GM21717 (cell line): ENCODE measurements at regions not wholly inside any gene's neighbourhood (a gene's known extent, or its start where the extent isn't known, plus 50 kb on each side); places are given as distances from the start of the nearest gene placed in this dataset.

Source experiments
- ATAC-seq: cut with Tn5 transposase; IDR thresholded peaks from one replicate; pipeline ENCODE4 v1.9.1; 2021; ENCODE audit warnings: mild to moderate bottlenecking, moderate library complexity; ENCODE audit not compliant: unreplicated experiment

DNA sequence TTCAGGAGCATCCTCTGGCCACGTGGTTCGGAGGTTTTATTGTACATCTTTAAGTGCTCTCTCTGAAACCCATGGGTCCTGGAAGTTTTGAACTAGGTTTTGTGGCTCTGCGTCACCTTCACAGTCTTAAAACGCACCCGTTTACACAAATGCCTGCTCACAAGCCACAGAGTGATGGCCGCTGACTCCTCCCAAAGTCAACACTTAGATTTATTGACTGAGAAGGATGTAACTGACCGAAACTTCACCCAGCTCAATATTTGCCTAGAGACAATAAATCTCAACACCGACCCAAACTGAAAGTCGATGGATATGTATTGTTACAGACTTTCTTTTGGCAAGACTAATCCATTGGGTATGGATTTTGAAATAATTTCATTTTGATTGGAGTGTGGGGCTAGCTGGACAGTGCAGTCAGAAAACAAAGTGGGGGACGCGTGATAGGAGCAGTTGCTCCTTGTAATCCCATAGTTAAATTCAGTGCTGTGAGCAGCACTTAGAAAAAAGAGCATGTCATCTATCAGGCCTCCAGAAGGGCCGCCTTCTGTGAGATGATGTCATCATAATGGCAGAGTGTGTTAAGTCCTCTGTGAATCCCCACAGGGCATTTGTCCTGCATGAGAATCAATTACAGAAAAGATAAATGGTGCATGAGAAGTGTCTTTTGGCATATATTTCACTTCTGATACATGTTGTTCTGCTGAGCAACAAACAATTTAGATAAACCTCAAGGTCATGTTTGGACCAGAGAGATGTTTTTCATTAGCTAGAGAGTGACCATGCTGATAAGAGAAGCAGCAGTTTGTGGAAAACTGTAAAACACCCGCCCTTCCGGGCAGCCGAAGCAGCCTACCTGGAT is 183.7 kb downstream of the INO80D start:
- ATAC-seq, result no peak

DNA sequence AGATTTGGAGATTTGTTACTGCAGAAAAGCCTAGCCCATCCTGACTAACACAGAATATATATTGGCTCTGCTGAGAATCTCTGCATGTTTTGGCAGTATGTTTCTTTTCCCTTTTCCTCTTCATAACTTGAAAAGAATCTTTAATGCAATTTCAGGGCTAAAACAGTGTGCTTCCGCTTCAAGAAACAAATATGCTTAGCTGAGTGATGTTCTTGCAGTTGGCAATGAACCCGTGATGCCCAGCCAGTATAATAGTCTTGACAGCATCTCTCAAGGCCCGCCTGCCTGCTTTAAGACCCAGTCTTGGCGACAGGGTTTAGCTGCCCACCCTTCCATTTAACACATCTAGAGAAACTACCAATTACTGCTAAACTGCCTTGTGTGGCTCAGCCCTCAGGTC is 184.5 kb downstream of the INO80D start:
- ATAC-seq, result no peak

DNA sequence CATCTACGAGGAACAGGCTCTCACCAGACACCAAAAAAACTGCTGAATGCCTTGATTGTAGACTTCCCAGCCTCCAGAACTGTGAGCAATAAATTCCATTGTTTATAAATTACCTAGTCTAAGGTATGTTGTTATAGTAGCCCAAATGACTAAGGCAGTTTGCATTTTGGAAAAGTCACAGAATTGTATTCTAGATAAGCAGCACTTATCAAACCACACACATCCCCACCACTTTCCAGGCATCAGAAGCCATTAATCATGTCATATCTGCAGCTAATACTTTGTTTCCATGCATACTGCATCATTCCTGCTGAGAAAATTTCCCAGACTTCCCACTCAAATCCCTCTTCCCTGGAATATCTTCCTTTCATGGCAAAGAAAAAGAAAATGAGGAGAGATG is 187.2 kb downstream of the INO80D start:
- no peak for ATAC-seq

DNA sequence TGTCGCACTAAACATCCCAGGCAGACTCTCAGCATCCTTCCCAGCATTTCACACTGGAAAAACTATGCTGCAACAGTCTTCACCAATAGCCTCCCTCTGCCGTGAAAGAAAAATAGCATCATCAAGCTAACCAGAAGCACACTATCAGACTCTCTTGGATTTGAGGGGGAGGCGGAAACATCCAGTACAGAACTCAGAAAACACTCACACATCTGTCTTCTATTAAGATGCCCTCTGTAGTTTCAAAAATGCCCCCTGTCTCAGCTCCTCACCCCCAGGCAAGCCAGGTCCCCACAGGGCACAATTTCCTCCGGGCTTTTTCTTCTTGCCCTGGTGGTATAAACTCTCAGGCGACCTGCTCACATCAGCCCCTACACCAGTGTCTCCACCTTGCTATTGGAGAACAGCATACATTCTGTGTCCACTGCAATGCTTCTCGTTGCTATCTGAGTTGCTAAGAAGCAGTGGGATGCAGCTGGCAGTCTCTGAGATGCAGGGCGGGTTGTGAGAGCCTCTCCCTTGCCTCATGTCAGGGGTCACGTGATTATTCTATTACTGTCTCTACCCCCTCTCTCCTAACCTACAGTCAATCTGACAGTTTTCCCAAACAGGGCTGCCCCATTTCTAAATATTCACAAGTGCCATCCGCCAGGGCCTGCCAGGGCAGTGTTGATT is 189.9 kb downstream of the INO80D start:
- ATAC-seq, result no peak

DNA sequence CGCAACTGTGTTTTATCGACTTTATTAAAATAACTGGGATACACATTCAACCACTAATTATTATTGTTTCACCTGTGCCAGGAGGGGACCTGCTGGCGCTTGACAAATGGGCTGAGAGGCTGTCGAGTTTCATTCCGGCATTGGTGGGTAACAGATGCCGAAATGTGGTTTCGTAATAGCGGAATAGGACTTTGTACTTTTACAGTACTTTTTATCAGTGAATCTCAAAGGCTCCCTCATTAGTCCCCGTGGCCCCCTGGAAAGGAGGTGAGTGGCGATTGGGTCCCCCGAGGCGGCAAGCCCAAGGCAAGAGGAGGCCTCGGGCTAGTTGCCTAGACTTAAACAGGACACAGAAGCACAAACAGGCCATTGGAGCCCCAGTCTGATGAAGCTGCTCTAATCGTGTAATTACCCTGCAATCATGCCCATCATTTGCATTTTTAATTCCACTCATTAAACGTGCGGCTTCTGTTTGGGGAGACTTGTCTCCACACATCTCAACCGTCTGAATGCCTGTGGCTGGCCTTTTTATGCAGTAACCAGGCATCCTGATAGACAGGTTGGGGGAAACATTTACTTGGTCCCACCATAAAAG is 193.2 kb downstream of the INO80D start:
- ATAC-seq, result no peak

DNA sequence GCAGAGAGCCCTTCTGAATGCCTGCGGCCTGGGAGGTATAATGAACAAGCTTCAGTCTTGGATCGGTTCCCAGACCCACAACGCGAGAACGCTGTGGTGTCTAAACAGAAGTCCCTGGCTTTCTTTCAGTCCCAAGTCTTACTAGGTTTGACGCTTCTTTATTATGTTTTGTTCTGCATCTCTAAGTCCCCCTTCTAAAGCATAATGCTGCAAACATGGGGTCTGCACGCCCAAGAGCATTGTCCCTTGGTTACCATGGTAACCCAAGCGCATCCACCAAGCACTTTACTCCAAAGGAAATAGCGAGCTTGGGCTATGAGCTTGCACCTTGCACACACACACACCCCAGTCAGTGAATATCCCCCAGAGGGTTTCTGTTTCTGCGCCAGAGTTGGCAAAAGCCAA is 193.7 kb downstream of the INO80D start:
- ATAC-seq, result no peak

DNA sequence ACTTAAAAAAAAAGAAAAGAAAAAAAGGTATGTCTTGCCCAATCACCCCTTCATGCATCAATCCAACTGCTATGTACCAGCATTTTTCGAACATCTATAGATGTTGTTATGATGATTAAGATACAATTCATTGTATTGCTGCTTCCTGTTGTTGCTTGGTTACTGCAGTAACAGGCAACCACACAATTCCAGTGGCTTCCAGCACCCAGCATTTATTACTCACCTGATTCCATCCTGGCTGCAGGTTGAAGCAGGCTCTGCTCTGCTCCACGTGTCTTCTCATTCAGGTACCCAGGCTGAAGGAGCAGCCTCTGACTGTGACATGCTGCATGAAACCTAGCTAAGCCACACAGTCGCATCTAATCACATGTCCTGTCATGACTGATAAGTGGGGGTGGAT is 196.9 kb downstream of the INO80D start:
- ATAC-seq, result no peak

DNA sequence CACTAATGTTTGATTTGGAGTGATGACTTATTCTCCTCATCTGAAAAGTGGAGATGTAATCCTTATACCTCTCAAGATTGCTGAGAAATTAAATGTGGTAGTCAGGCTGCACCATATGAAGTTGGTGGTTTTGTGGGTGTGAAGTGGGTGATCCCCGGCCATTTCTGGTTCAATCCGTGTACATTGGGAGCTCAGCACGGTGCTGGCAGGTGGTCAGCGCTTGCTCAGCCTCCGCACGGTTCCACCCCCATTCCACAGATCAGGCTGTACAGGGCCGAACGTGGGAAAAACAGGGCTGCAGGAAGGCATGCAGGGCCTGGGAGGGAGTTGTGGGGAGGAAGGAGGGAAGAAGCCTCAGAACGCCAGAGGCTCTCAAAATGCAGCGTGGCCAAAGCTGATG is 198.3 kb downstream of the INO80D start:
- no peak for ATAC-seq

DNA sequence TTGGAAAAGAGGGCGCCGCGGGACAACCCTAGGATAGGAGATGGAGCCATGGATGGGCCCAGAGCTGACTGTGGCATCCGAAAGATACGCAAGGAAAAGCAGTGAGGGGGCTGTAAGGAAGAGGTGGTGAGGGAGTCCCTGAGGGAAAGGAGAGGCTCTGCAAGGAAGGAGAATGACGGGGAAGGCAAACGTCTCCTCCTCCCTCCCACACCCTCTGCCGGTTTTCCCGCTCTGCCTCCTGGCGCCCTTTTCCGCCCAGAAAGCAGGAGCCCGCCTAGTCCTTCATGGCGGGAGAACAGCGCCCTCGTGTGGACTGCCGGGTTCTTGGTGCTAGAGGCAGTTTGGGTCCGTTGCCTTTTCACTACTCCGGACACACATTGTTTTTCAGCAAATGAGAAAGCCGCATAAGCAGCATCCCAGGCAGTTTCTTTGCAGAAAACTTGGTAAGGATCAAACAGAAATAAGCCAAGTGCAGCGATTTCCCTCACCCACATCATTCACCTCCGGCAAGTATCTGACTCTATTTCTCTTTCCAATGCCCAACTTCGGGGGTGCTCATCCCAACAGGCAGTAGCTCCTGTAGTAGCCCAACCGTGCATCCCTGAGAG is 200.4 kb downstream of the INO80D start:
- peak; percentile 85 for ATAC-seq

DNA sequence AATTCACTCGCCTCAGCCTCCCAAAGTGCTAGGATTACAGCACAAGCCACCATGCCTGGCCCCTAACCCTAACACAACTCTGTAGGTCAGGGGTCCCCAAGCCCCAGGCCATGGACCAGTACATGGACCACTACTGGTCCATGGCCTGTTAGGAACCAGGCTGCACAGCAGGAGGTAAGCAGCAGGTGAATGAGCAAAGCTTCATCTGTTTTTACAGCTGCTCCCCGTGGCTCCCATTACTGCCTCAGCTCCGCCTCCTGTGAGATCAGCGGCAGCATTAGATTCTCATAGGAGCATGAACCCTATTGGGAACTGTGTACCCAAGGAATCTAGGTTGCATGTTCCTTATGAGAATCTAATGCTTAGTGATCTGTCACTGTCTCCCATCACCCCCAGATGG is 201.7 kb downstream of the NRP2 start:
- no peak for ATAC-seq

DNA sequence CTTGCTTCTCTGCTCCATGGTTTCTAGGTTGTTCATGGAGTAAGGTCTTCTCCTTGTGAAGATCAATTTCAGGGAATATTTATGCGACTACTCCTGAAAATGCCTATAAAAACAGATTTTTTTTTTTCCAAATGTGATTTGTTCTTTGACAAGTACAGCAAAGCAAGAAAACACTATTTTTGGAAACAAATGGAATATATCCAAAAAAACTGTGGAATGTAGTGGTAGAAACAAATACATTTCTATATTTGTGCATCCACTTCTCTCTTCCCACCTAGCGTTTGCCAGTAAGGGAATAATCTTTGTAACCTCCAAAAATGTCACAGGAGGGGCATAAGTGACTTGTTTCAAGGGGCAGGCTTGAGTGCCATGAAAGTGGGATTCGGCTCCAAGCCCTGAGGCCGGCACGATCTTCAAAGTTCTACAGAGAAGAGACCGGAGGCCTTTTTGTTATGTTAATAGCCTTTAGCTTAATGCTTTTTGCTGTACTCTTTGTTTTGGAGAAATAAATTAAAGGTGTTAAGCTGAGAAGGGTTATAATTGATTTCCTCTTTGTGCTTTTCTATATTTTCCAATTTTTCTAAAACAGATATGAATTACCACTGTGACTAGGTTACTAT is 200.6 kb downstream of the NRP2 start:
- ATAC-seq, result no peak

DNA sequence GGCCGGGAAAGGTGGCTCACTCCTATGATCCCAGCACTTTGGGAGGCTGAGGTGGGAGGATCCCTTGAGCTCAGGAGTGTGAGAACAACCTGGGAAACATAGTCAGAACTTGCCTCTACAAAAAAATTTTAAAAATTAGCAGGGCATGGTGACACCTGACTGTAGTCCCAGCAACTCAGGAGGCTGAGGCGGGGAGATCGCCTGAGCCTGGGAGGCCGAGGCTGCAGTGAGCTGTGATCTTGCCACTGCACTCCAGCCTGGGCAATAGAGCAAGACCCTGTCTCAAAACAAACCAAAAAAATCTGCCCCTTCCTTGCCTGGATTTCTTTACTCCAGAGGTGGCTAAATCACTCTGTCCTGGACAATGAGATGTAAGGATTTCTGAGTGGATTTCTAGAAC is 197.7 kb downstream of the NRP2 start:
- no peak for ATAC-seq

DNA sequence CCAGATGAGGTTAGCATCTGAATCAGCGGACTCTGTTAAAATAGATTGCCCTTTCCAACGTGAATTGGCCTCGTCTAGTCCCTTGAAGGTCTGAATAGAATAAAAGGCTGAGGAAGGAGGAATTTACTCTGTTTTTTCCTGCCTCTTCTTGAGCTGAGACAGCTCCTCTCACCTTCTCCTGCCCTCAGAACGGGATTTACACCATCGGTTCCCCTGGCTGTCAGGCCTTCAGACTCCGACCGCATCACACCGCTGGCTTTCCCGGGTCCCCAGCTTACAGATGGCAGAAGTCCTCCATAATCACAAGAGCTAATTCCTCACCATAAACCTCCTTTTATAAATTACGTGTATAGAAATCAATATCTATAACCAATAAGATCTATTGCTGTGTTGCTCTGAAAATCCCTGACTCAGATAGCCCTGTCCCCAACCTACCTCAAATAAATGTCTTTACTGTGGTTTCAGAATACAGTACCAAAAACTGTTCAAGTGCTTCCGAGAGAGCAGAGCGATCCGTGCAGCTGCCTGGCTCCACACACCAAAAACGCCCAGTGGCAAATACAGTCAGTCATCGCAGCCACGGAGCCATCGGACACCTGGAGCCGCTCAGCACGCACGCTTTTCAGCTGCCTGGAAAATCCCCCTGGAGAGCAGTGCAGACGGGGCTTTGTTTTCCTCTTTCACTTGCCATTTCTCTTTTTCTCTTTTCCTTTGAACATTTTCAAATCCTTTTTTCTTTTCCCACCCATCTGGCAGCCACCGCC is 196.9 kb downstream of the NRP2 start:
- no peak for ATAC-seq

DNA sequence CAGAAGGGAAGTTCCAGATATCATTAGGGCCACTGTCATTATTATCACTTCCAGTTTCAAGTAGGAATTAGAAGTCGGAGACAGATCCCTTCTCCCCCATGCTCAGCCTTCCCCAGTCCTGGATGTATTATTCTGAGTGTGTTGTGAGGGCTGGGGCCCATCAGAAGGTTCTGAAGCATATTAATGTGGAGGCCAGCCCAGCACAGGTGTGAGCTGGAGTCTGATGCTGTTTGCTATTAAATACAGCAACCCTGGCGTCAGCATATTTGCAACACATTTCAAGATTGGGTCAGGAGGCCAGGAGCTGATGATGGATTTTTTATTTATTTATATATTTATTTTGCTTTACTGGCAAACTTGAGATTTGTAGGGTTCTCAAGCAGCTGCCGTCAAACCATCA is 195.2 kb downstream of the NRP2 start:
- ATAC-seq, result no peak

DNA sequence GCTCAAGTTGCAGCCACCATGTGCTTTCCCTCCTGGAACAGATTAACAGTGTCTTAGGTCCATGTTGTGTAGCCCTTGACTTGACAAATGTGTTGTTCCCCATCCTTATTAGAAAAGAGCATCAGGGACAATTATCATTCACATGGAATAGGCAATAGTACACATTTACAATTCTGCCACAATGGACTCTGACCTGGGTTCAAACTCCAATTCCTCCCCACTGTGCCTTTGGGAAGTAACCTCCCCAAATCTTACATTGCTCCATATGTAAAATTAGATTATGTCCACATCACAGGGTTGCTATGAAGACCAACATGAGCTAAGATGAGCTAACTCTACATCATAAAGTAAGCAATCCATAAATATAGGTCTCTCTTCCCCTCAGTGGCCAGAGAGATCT is 193.8 kb downstream of the NRP2 start:
- no peak for ATAC-seq

DNA sequence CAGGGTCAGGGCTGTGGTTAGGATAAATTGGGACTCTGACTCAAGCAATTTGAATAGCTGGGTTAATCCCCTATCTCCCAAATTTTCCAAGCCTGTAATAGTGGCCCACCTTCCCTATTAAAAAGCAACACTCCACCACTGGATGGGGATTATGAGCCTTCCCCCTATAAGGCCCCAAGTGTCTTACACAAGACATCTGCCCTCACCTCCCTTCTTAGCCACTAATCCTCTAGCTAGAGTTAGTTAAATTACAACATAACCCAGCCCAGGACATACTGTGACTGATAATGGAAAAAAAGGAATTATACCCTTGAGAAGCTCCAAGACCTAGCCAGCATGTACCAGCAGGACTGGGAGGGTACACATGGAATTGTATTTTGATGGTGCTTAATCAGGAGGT is 190.4 kb downstream of the NRP2 start:
- no peak for ATAC-seq

DNA sequence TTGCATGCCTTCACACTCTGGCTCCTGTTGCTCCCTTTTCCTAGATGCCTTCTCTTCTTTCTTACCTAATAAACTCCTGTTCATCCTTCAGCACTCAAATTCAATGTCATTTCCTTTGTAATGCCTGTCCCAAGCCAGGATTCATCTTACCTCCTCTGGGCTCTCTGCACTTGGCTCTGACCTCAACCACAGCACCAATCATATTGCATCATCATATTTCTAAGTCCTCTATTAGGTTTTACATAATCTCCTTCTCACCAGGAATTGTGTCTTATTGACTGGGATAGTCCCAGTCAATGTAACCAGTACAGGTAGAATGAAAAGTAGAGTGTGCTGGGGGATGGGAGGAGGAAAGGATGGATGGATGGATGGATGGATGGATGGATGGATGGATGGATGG is 187.1 kb downstream of the NRP2 start:
- ATAC-seq, result peak; percentile 13

DNA sequence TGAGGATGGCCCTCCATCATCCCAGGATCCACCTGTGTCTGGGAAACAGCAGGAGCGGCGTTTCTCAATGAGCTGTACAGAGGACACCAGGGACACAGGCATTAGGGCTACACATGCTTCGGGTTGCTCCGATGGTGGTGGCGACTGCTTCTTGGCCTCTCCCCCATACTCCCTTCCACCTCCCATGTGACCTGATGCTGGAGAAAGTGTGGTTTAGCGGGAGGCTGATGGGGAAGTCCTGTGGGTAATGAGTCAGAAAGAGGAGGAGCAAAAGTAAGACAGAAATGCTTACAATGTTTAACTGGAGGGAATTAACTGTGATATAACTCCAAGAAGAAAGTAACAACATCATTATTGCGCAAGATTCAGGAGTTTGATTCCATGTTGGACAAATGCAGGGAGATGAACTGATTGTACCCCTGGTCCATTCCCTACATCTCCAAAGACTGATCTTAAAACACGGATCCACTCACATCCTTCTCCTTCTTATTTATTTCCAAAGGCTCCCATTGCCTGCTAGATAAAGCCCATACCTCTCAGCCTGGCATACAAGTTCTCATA is 186.6 kb downstream of the NRP2 start:
- peak; percentile 93 for ATAC-seq

DNA sequence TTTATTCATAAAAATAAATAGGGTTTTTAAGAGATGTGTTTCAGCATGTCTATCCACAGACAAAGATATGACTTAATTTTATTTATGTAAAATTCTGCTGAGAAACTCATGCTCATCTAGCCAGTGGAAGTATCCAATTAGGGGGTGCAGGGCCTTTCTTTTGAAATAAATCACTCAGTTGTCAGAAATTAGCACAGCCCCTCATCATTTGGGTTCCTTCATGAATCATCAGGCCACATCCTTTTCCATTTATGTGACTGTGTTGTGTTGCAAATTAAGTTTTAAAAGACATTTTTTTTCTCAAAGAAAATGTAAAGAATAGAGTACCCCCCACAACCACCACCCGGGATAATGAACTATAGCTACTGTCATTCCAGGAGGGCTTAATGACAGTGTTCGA is 185.8 kb downstream of the NRP2 start:
- no peak for ATAC-seq

DNA sequence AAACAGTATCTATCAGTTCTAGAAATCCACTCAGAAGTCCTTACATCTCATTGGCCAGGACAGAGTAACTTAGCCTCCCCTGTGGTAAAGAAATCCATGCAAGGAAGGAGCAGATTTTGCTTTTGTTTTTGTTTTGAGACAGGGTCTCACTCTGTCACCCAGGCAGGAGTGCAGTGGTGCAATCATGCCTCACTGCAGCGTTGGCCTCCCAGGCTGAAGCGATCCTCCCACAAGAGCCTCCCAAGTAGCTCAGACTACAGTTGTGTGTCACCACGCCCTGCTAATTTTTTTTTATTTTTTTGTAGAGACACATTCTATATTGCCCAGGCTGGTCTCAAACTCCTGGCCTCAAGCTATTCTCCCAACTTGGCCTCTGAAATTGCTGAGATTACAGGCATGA is 185.1 kb downstream of the NRP2 start:
- ATAC-seq, result no peak
